Stomach (tissue), 8 donors: ENCODE measurements at regions not wholly inside any gene's neighbourhood (a gene's known extent, or its start where the extent isn't known, plus 50 kb on each side); places are given as distances from the start of the nearest gene placed in this dataset.

Source experiments
- DNase-seq, 2 donors: peaks; one replicate each; pipeline versions ENCODE4 v3.0.0 to v3.0.0-alpha.2; 2013 to 2019
- H3K27ac ChIP-seq, 5 donors: fragments of 200-600 bp in 4 of 5; sonication (generic) in 4 of 5; one replicate each; pipeline ENCODE4 v1.5.1; 2013 to 2019; ENCODE audit warnings: mild to moderate bottlenecking in 1 of 5, moderate library complexity in 1 of 5
- H3K27me3 ChIP-seq, 3 donors: fragments of 200-600 bp; sonication (generic); one replicate each; pipeline ENCODE4 v1.5.1; 2017 to 2019; ENCODE audit warnings: mixed run types in 1 of 3
- H3K36me3 ChIP-seq, 4 donors: fragments of 200-600 bp; sonication (generic); 1 replicate in 3 of 4; 2 replicates in 1 of 4; pipeline ENCODE4 v1.5.1; 2016 to 2019
- H3K4me1 ChIP-seq, 4 donors: fragments of 200-600 bp; sonication (generic); one replicate each; pipeline ENCODE4 v1.5.1; 2016 to 2019
- H3K4me3 ChIP-seq, 4 donors: fragments of 200-600 bp; sonication (generic) in 3 of 4; one replicate each; pipeline ENCODE4 v1.5.1; 2016 to 2019; ENCODE audit warnings: mild to moderate bottlenecking in 1 of 4
- H3K9me3 ChIP-seq, 4 donors: fragments of 200-600 bp; sonication (generic); one replicate each; pipeline ENCODE4 v1.5.1; 2016 to 2019
- EP300 ChIP-seq: sonication (generic); formaldehyde crosslinking; IDR thresholded peaks from one replicate; pipeline ENCODE4 v1.6.1; 2017; ENCODE audit warnings: antibody characterized with exemption
- POLR2A ChIP-seq, 4 donors: fragments of 450-650 bp; IDR thresholded peaks; one replicate each; pipeline ENCODE4 v1.6.1; 2016; ENCODE audit warnings: antibody characterized with exemption in 4 of 4, control low read depth in 2 of 4, mild to moderate bottlenecking in 1 of 4, moderate library complexity in 1 of 4
- POLR2AphosphoS5 ChIP-seq, 3 donors: sonication (generic); formaldehyde crosslinking; IDR thresholded peaks; one replicate each; pipeline ENCODE4 v1.6.1; 2016; ENCODE audit warnings: antibody characterized with exemption in 3 of 3
- WGBS, 5 donors: extraction: QIAGEN DNeasy Blood & Tissue Kit in 3 of 5; methylation state at CpG; one replicate each; pipeline versions ENCODE4 v1.1.5 to v1.1.7; 2013 to 2018; 5-methylcytosine and 5-hydroxymethylcytosine counted together
- intact Hi-C: fragments of 100-400 bp; cut with DNase I; formaldehyde crosslinking; loops from one replicate; pipeline ENCODE4 v1.15.1; 2023; ENCODE audit warnings: low total_unique reads
- TF ChIP-seq, protein P1 (sequence below), 7 experiments: fragments of 450-650 bp in 4 of 7; fragments of 200-600 bp in 3 of 7; sonication (generic) in 3 of 7; IDR thresholded peaks; one replicate each; pipeline ENCODE4 v1.5.1; 2016 to 2019; ENCODE audit warnings: antibody characterized with exemption in 7 of 7, control low read depth in 2 of 7, mild to moderate bottlenecking in 1 of 7
- donor health status: healthy with polysubstance abuse.
- donor health status: Bipolar disorder and iron deficiency.
- donor health status: healthy.

- intact Hi-C loops: no loop called here
- Histone ChIP-seq H3K27ac (no peak overlapping the region), H3K9me3 (peaks cover 0 to 4% (median 0%) of the 10 kb centered on the region in 4 donors), H3K36me3 (no peaks in the 10 kb centered on the region), H3K4me1 (no peaks in the 10 kb centered on the region), H3K4me3 (no peak overlapping the region), H3K27me3 (no peaks in the 10 kb centered on the region)
- no peak for DNase-seq
- 68 to 83% (median 77%) methylated on average over 5 of the region's 5 CpGs for WGBS, 5 donors
- no peak for TF ChIP-seq POLR2AphosphoS5 (IDR thresholded peaks at IDR 0.05)
- TF ChIP-seq POLR2A (IDR thresholded peaks at IDR 0.05): no peak
- TF ChIP-seq, protein P1, sequence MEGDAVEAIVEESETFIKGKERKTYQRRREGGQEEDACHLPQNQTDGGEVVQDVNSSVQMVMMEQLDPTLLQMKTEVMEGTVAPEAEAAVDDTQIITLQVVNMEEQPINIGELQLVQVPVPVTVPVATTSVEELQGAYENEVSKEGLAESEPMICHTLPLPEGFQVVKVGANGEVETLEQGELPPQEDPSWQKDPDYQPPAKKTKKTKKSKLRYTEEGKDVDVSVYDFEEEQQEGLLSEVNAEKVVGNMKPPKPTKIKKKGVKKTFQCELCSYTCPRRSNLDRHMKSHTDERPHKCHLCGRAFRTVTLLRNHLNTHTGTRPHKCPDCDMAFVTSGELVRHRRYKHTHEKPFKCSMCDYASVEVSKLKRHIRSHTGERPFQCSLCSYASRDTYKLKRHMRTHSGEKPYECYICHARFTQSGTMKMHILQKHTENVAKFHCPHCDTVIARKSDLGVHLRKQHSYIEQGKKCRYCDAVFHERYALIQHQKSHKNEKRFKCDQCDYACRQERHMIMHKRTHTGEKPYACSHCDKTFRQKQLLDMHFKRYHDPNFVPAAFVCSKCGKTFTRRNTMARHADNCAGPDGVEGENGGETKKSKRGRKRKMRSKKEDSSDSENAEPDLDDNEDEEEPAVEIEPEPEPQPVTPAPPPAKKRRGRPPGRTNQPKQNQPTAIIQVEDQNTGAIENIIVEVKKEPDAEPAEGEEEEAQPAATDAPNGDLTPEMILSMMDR (IDR thresholded peaks at IDR 0.05): no peak
- no peak for TF ChIP-seq EP300
Observed at GRCh38 chr5:98130261-98131035, 643.0 kb upstream of the RGMB start.

DNA sequence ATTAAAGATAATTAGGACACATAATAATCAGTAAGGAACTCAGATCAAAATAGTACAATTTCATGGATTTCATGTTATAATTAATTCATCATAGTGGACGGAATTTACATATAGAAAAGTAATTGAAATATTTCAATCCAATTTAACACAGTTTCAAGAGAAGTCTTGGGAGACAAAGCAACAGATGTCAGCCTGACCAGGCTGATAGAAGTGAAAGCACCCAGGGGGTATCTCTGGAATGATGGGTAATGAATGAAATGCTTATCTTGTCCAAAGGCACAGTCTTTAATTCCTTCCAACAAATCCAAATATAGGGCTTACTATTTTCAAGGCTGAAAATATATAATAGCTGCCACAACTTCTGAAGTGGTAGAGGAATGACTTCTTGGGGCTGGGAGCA lies 629.3 kb upstream of the RGMB start:
- Histone ChIP-seq H3K27ac (no peak overlapping the region), H3K4me1 (no peaks in the 10 kb centered on the region), H3K4me3 (no peak overlapping the region), H3K36me3 (no peaks in the 10 kb centered on the region), H3K9me3 (no peaks in the 10 kb centered on the region), H3K27me3 (no peaks in the 10 kb centered on the region)
- 83 to 91% (median 89%) methylated on average over 1 of the region's 1 CpG for WGBS, 5 donors
- TF ChIP-seq, protein P1 (IDR thresholded peaks at IDR 0.05): no peak
- TF ChIP-seq EP300: no peak
- no peak for TF ChIP-seq POLR2A (IDR thresholded peaks at IDR 0.05)
- no peak for TF ChIP-seq POLR2AphosphoS5 (IDR thresholded peaks at IDR 0.05)
- intact Hi-C loops: no loop called here
- no peak for DNase-seq

DNA sequence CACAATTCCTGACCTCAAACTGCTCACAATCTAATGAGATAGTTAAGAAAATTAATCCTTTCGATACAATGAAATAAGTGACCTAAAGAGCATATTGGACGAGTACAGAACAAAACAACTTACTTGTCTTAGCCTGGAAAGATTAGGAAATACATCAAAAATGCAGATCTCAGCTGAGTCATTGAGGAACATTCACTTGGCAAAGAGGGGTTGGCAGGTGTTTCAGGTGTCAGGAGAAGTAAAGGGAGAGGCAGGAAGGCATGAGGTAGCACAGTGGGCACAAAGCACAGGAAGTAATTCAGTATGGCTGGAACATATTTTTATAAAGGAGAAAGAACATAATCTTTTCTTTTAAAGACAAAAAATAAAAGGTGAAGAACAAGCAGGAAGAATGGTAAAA lies 628.8 kb upstream of the RGMB start:
- no peak for DNase-seq
- Histone ChIP-seq H3K4me1 (no peaks in the 10 kb centered on the region), H3K9me3 (no peaks in the 10 kb centered on the region), H3K27ac (no peak overlapping the region), H3K4me3 (no peak overlapping the region), H3K27me3 (no peaks in the 10 kb centered on the region), H3K36me3 (no peaks in the 10 kb centered on the region)
- TF ChIP-seq EP300 (no peak), POLR2A (IDR thresholded peaks at IDR 0.05) (no peak), POLR2AphosphoS5 (IDR thresholded peaks at IDR 0.05) (no peak)
- TF ChIP-seq, protein P1 (IDR thresholded peaks at IDR 0.05): no peak
- intact Hi-C loops: no loop called here
- WGBS, 5 donors: 87 to 92% (median 90%) methylated on average over 2 of the region's 2 CpGs

- WGBS, 5 donors: 87 to 95% (median 88%) methylated on average over 3 to 4 of the region's 4 CpGs
- intact Hi-C loops: no loop called here
- Histone ChIP-seq H3K9me3 (no peaks in the 10 kb centered on the region), H3K4me3 (no peak overlapping the region), H3K4me1 (no peaks in the 10 kb centered on the region), H3K27ac (no peak overlapping the region), H3K27me3 (no peaks in the 10 kb centered on the region), H3K36me3 (no peaks in the 10 kb centered on the region)
- TF ChIP-seq POLR2A (IDR thresholded peaks at IDR 0.05) (no peak), EP300 (no peak), POLR2AphosphoS5 (IDR thresholded peaks at IDR 0.05) (no peak)
- TF ChIP-seq, protein P1 (IDR thresholded peaks at IDR 0.05): no peak
- DNase-seq: no peak
Observed at GRCh38 chr5:98157368-98157767, 616.1 kb upstream of the RGMB start.
